ENCODE measurements at regions not wholly inside any gene's neighbourhood (a gene's known extent, or its start where the extent isn't known, plus 50 kb on each side); places are given as distances from the start of the nearest gene placed in this dataset.

GRCh38 chr7:52668435-52668834 lies 367.0 kb upstream of the POM121L12 start:
- intact Hi-C loops (cut with DNase I; ENCODE audit: low total_unique reads) = no loop called here
- H3K4me3 ChIP-seq = no peak overlapping the region
- H3K9me3 ChIP-seq = peaks cover 0 to 16% (median 9%) of the 10 kb centered on the region in 4 donors
- DNase-seq = no peak
- WGBS, 5 donors = 89 to 94% (median 92%) methylated on average over 17 of the region's 17 CpGs
- H3K4me1 ChIP-seq = no peaks in the 10 kb centered on the region
- H3K36me3 ChIP-seq = no peaks in the 10 kb centered on the region
- no peaks in the 10 kb centered on the region for H3K27me3 ChIP-seq
- no peak overlapping the region for H3K27ac ChIP-seq
- no peak for TF ChIP-seq CTCF (IDR thresholded peaks at IDR 0.05)
- TF ChIP-seq POLR2AphosphoS5 (IDR thresholded peaks at IDR 0.05) = no peak
- no peak for TF ChIP-seq EP300 (IDR thresholded peaks at IDR 0.05)
- TF ChIP-seq POLR2A (IDR thresholded peaks at IDR 0.05) = no peak

GRCh38 chr7:52659178-52659577 lies 376.3 kb upstream of the POM121L12 start:
- no peak for TF ChIP-seq CTCF (IDR thresholded peaks at IDR 0.05)
- no peak for TF ChIP-seq POLR2AphosphoS5 (IDR thresholded peaks at IDR 0.05)
- TF ChIP-seq POLR2A (IDR thresholded peaks at IDR 0.05) = no peak
- TF ChIP-seq EP300 (IDR thresholded peaks at IDR 0.05) = no peak
- H3K4me1 ChIP-seq = no peaks in the 10 kb centered on the region
- H3K27ac ChIP-seq = no peak overlapping the region
- no peak for DNase-seq
- H3K9me3 ChIP-seq = peaks cover 0 to 9% (median 0%) of the 10 kb centered on the region in 4 donors
- WGBS, 5 donors = 54 to 73% (median 67%) methylated on average over 3 of the region's 3 CpGs
- intact Hi-C loops (cut with DNase I; ENCODE audit: low total_unique reads) = no loop called here
- H3K4me3 ChIP-seq = no peak overlapping the region
- H3K36me3 ChIP-seq = no peaks in the 10 kb centered on the region
- H3K27me3 ChIP-seq = no peaks in the 10 kb centered on the region

GRCh38 chr7:52656098-52656497 lies 379.3 kb upstream of the POM121L12 start:
- intact Hi-C loops (cut with DNase I; ENCODE audit: low total_unique reads) = no loop called here
- H3K27ac ChIP-seq = no peak overlapping the region
- TF ChIP-seq CTCF (IDR thresholded peaks at IDR 0.05) (no peak), POLR2AphosphoS5 (IDR thresholded peaks at IDR 0.05) (no peak), POLR2A (IDR thresholded peaks at IDR 0.05) (no peak), EP300 (IDR thresholded peaks at IDR 0.05) (no peak)
- no peaks in the 10 kb centered on the region for H3K4me1 ChIP-seq
- no peak for DNase-seq
- H3K4me3 ChIP-seq = no peak overlapping the region
- peaks cover 0 to 9% (median 0%) of the 10 kb centered on the region in 4 donors for H3K9me3 ChIP-seq
- no peaks in the 10 kb centered on the region for H3K36me3 ChIP-seq
- H3K27me3 ChIP-seq = no peaks in the 10 kb centered on the region
- WGBS, 5 donors = 43 to 53% (median 52%) methylated on average over 3 of the region's 3 CpGs

- DNase-seq = no peak
- Histone ChIP-seq H3K36me3 (no peaks in the 10 kb centered on the region), H3K9me3 (no peaks in the 10 kb centered on the region), H3K4me1 (no peaks in the 10 kb centered on the region), H3K27me3 (no peaks in the 10 kb centered on the region), H3K27ac (no peak overlapping the region), H3K4me3 (no peak overlapping the region)
- intact Hi-C loops (cut with DNase I; ENCODE audit: low total_unique reads) = no loop called here
- WGBS, 5 donors = 30 to 72% (median 57%) methylated on average over 1 of the region's 1 CpG
- TF ChIP-seq POLR2A (IDR thresholded peaks at IDR 0.05) (no peak), POLR2AphosphoS5 (IDR thresholded peaks at IDR 0.05) (no peak), EP300 (IDR thresholded peaks at IDR 0.05) (no peak), CTCF (IDR thresholded peaks at IDR 0.05) (no peak)
These were observed 382.8 kb upstream of the POM121L12 start for GRCh38 chr7:52652621-52653020.
